GM21367 (cell line): ENCODE measurements at regions not wholly inside any gene's neighbourhood (a gene's known extent, or its start where the extent isn't known, plus 50 kb on each side); places are given as distances from the start of the nearest gene placed in this dataset.
"Not testable (repeated sequence)": the region's sequence is repeated elsewhere in the genome, so short reads cannot be mapped to it uniquely, and the experiment has no call there.

ENCODE experiments used
- ATAC-seq: cut with Tn5 transposase; IDR thresholded peaks from one replicate; pipeline ENCODE4 v1.9.1; 2021; ENCODE audit not compliant: unreplicated experiment

DNA sequence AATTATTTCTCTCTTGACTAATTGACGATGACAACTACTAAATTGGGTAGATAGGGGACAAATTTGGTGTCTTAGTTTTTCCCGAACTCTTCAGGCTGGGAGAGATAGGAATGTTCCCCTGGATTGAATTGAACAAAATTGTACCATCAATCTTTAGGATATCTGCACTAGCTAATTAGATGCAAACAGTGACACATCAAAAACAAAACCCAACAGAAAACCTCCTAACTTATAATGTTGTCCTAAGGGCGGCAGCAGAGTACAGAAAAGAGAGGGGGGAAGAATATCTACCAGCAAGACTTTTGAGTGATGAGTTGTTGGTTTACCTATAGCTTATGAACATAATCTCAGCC lies 342.9 kb downstream of the INSIG2 start:
- ATAC-seq, result no peak

DNA sequence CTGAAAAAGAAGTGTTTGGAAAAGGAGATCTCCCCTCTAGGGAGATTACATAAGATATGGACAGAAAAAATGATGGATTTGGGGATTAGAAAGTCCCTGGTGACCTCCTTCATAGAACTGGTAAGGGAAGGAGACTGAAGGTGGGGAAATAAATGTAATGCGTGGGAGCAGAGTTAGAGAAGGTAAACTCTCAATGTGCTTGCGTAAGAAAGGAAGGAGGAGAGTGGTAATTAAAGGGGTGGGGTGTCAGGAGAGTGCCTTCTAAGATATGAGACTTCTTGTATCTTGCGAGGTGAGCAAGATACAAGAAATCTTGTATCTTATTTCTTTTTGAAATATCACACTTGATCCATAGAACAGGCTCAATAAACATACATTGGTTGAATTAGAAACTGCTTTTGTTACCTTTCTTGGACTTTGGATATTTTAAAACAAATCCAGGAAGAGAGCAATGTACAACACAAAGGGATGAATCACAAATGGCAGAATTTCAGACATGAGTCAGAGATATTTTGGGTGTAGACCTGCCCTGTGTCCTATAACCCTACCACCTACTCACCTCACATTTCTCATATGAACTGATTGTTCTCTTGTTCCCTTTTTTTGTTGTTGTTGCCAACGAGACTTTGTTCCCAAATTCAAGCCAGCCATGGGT lies 342.4 kb downstream of the INSIG2 start:
- ATAC-seq, result no peak

DNA sequence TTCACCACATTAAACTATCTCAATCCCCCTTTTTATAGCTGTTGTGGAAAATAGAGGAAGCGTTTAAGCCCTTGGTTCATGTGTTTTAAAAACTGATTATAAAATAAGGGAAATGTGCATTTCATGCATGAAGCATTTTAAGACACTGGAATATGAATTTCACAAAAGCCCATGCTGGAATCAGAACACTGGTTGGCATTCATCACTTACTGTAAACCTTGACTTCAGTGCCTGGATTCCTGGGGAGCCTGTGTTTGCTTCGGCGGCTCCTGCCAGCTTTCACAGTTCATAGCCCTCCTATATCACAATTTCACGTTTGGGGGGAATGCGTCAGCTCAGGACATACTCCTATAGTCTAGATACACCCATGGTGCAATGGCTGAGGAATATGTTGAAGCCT lies 336.9 kb downstream of the INSIG2 start:
- no peak for ATAC-seq

DNA sequence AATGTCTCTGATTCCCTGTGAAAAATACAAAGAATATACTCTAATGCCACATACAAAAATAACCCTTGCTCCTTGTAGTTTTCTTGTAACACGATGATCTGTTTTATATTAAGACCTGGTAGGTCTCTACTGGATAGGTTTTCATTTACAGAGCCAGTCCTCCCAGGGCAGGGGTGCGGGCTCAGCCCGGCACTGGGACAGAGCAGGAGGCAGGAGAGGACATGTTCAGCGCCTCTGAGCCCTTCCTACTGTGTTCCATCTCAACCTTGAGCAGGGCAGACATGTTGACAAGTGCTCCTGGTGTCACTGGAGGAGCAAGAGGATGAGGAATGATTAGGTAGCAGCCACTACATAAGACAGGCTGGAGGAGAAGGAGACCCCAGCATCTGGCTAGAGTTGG lies 335.5 kb downstream of the INSIG2 start:
- ATAC-seq, result no peak

DNA sequence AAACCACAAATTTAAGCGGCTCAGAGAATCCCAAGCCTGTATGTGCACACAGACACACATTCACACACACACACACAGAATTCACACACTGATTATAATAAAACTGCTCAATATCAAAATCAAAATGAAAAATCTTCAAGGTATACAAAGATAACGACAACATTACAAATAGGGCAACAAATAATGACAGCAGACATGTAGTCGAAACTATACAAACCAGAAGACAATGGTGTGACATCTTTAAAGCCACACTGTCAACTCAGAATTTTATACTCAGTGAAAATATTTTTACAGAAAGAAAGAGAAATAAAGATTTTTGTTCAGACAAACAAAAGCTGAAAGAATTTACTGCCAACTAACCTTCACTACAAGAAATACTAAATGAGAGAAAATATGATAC lies 333.4 kb downstream of the INSIG2 start:
- ATAC-seq, result no peak

DNA sequence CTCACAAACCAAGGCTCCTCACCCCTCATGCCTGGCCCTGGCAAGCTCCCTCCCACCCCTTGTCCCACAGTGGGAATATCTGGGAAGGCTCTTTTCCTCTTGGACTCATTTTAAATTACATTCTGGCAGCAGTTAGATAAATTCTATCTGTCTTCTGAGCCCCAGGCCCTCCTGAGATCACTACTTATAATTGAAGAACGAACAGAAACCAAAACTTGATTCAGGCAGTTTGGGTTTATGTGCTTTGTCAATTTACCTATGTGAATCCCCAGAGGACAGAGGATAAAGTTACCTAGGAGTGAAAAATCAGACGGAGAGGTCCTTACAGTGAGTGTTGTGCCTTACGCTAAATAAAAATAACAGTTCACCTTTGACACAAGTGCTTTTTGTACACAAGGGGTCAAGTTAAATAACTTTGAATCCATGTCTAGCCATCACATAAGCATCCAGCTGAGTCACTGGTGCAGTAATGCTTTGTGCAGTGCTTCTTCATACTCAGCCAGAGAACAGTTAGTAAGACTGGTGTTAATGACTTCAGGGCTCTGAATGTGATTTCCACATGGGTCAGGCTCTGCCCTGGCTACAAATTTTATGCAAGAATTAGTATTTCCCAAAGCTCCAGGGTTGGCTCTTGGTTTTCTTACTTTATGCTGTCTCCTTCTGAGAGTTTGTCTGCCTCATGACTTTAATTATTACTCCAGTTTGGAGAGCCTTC lies 329.3 kb downstream of the INSIG2 start:
- no peak for ATAC-seq

DNA sequence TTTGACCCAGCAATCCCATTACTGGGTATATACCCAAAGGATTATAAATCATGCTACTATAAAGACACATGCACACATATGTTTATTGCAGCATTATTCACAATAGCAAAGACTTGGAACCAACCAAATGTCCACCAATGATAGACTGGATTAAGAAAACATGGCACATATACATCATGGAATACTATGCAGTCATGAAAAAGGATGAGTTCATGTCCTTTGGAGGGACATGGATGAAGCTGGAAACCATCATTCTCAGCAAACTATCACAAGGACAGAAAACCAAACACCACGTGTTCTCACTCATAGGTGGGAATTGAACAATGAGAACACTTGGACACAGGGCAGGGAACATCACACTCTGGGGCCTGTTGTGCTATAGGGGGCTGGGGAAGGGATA lies 326.9 kb downstream of the INSIG2 start:
- ATAC-seq, result not testable (repeated sequence)

DNA sequence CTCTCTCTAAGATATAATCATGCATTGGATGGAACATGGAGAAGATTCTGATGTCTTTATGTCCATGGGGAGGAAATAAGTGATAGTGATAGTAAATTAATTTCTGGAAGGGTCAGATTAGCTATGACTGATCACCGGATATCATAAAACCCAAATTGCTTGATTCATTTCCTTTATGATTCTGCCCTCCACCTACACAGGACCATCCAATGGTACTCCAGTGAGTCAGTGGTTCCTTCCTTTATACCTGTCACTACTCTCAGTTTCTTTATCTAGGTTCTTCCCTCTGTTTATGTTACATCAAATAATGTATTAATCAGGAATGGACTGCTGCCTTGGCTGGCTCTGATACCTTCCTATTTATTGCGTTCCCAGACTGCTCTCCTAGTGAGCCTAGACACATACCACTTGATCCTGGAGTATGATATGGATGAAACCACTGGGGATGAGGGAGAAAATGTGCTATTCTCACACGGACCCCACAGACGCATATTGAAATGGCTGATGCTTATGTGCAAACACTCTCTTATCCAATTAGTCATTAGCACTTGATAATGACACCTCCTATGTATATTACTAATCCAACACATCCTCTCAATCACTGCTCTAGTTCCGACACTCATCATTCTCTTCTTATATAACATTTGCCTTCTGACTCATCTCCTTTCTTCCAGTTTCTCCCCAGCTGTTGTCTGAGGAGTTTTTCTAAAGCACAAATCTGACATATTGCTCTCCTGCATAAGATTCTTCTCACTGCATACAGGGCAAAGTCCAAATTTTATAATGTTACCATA lies 315.6 kb downstream of the INSIG2 start:
- no peak for ATAC-seq

DNA sequence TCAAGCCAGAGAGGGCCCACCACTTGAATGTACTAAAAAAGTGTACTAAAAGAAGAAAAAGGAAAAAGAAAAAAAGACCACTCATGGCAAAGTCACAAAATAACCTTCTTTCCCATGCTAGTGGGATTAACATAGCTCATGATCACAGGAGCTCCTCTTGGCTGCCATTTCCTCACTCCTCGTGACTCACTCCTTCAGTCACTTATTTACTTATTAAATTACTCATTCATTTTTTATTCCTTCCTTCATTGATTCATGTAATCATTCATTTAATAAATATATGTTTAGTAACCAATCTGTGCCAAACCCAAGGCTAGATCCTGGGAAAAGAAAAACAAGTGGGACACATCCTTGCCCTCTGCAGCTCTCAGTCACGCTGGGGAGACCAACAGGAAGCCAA lies 300.5 kb downstream of the INSIG2 start:
- ATAC-seq, result no peak

DNA sequence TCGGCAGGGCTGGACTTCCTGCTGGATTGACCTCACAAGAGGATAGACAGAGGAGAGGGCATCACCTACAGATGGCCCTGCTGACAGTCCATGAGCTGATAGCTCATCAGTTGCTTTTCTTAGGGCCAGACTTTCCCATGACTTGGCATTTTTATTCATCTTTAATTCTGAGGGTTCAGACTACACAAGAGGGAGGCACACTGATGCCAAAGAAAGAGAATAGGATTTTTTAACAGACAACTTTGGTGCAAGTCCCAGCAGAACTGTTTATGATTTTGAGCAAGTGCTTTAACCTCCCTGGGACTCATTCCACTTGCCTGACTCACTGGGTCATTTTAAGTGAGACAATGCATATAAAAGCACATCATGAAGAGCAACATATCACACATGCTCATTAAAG lies 299.2 kb downstream of the INSIG2 start:
- ATAC-seq, result no peak

DNA sequence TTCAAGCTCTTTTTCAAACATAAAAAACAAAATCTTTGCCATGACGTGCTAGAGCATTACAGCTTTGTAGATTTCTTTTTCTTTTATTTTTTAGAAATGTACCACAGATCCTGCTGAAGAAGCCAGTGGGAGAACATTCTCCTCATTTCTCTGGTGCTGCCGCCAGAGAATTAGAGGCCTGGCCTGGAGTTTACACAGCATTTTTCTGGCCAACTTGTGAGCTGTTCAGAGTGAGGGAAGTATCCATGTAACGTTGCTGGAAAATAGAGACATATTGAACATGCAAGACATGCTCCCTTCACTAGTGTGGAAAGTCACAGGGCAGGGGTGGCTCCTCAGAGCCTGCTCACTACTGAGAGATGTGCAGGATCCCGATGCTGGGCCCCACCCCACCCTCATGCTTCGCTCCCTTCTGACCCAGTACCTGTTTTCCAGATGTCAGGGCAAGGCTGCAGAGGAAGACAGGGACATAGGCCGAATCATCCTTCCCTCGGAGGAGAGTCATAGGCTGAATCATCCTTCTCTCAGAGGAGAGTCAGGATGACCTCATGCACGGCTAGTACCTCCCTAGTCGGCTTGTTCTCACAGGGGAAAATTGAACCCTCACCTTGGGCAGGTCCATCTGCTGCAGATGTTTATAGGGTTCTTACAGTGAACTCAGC lies 298.5 kb downstream of the INSIG2 start:
- ATAC-seq, result no peak

DNA sequence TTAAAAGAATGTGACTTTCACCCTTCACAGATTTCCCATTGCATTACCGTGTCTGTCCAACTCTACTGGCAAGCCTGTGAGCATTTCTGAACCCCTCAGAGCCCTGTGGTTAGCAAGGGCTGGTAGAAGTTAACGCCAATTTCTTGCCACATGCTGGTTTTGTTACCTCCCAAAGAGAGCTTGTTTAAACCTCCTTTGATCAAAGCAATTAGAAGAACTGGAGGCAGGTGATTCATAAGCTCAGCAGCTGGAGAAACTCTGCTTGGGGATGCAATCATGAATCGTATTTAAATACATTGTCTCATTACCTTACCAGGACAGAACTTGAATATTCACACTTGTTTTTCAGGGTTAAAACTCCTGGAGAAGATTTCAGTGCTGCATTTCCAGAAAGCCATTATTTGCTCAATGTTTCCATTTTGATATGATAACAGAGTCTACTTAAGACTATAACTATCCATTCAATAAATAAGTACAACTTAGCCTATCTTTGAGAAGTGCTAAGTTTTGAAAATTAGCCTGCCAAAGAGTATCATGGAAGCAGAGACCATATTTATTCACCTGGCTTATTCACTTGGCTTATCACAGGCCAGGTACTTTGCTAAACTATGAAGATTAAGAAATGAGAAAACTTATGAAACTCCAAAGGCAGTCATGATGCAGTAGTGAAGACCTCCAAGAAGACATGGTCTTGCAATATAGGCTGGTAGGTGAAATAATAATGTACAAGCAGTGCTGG lies 292.8 kb downstream of the INSIG2 start:
- ATAC-seq, result no peak

DNA sequence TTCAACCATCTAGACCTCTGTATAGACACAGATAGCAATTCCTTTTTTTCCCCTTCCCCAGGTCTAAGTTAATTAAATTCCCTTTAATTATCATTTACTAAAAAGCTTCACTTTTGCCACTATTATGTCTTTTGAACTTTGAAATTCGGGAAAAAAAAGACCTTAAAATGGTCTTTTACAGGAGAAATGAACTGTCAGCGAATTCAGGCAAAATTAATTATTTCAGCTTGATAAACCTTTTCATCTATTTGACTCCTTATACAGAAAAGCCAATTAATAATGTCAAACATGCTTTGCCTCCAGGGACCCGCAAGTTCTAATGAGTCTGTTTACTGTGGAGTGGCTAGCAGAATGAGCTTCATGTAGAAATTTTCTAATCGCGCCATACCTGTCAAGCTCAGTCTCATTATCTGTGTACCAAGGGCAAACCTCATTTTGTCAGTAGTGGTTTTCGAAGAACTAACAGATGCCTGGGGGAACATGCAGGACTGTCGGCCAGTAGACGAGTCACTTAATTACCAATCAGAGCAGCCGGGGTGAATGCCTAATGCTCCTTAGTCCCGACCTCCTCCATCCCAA lies 287.7 kb downstream of the INSIG2 start:
- ATAC-seq, result no peak

DNA sequence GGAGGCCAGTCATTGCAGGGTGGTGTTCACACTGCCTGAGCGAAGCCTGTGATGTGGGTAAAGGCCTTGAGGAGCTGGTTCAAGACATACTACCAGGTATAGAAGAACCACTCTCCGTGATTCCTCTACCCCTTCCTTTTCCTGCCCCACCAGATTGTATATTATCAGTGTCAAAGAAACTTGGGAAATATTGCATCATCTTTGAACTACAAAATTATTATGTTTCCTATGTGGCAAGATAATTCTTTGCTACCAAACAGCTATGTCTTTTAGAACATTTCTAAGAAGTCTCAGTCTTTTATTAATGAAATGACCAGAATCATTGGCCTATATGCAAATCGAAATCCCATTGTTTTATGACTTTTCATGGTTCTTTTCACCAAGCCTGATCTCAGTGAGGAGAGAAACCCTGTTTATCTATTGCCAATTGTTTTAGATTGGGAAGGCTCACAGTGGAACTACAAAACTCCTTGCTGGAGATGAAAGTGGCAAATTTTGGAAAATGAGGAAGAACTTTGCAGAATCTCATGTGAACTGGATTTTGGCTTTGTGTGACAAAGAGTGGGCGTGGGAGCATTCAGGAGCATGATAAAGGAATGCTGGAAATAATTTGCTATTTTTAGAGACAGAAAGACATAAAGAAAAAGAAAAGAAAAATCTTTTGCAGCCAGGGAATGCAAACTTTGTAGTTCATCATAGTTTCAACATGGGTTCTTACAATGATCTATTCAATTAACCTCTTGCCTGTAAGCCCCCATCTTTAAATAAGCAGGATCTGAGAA lies 286.9 kb downstream of the INSIG2 start:
- ATAC-seq, result no peak

DNA sequence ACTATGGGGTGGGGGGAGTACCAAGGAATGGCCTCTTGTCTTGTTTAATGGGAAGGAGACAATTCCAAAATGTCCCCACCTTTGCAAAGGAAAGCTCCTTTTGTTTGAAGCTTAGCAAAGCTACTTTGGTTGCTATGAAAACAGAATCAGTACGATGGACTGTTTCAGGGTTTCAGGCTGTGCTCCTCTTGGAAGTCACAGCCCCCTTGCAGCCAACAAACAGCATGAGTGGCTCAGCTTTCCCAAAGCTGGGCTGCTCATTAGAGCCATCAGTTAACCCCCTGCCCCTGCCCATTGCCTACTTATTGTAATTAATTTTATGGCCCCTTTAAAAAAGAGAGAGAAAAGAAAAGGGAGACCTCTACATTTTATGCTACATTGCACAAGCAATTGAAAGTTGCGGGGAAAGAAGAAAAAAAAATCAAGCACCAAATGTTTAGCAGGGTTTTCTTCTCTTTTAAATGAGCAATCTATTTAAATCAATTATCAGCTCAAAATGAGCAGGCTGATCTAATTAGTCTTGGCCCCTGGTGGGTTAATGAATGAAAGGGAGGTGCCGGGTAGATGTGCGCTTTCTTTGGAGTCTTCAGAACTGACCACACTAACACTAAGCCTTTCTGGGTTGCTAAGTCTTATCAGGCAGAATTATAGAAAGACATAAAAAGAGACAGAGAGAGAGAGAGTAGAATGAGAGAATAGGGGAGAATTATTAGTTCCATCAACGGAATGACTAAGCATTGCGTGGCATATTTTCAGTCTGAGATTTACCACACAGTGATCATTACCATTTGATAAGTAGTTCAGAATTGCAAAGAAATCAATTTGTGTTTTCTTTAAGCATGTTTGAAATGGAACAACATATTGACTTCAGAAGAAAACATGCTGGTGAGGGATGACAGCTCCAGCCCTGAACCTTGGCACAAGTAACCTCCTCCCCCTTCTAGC lies 284.9 kb downstream of the INSIG2 start:
- ATAC-seq, result no peak

DNA sequence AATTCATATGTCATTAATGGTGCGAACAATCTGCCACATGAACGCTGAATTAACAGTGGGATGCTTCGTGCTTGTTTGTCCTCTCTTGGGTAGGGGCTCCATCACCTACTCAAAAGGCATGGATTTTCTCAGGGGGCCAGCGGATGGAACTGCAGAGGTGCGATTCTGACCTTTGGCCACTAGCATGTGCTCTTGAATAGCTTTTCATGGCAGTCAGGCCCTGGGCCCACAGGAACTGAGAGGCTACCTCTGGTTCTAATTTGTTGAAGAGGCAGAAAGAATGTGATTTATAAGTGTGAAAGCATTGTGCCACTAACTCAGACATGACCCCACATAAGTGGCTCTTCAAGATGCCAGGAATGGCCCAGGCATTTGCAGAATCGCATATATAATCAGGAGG lies 283.2 kb downstream of the INSIG2 start:
- ATAC-seq, result no peak

DNA sequence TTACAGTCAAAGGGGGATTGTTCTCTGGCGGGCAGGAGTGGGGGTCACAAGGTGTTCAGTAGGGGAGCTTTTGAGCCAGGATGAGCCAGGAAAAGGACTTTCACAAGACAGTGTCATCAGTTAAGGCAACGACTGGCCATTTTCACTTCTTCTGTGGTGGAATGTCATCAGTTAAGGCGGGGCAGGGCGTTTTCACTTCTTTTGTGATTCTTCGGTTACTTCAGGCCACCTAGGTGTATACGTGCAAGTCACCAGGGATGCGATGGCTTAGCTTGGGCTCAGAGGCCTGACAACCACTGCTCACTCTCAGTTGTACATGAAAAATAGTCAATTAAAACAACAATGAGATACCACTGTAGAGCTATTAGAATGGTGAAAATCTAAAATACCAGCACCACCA lies 281.2 kb downstream of the INSIG2 start:
- ATAC-seq, result not testable (repeated sequence)

DNA sequence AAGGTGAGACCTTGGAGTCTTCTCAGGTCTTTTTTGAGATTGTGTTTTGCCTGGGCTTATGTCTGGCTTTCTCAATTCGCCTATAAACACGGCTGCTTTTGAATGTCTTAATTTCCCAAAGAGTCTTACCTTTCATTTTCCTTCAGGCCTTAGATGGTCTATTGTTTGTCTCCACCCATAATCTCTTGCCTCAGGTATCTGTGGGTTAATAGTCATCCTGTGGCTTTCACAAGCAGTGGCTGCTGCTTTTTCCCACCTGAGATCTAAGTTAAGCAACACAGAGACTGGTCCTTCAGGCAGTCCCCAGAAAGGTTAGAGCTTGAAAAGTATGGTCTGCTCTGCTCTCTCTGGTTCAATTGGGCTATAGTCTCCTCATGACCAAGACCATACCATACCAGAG lies 275.3 kb downstream of the INSIG2 start:
- ATAC-seq, result no peak

DNA sequence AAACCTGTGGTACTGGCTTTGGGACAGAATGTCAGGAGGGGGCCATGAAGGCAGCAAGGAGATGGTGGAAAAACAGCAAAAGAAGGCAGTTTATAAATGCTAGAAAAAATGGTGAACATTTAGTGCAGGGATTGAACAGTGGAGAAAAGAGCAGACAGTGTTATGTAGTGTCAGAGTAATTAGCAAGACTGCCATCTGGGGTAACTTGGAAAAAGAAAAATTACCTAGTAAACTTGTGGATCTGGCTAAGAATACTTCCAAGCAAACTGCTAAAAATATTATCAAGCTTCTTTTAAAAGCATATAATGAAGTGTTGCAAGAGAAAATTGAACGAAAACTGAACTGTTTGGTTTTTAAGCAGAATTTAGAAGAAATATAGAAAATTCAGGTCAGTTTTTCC lies 267.8 kb downstream of the INSIG2 start:
- no peak for ATAC-seq
